HG02610 (cell line): ENCODE measurements at regions not wholly inside any gene's neighbourhood (a gene's known extent, or its start where the extent isn't known, plus 50 kb on each side); places are given as distances from the start of the nearest gene placed in this dataset.

ENCODE experiments used
- ATAC-seq: cut with Tn5 transposase; IDR thresholded peaks from one replicate; pipeline ENCODE4 v1.9.1; 2021; ENCODE audit warnings: mild to moderate bottlenecking, moderate library complexity; ENCODE audit not compliant: unreplicated experiment

- no peak for ATAC-seq
Measured at GRCh38 chr2:223107825-223108224, 55.8 kb downstream of the KCNE4 start.

- ATAC-seq: no peak
Measured at GRCh38 chr2:223108351-223109050, 56.5 kb downstream of the KCNE4 start.

GRCh38 chr2:223109341-223109740 is 57.4 kb downstream of the KCNE4 start:
- ATAC-seq: no peak

DNA sequence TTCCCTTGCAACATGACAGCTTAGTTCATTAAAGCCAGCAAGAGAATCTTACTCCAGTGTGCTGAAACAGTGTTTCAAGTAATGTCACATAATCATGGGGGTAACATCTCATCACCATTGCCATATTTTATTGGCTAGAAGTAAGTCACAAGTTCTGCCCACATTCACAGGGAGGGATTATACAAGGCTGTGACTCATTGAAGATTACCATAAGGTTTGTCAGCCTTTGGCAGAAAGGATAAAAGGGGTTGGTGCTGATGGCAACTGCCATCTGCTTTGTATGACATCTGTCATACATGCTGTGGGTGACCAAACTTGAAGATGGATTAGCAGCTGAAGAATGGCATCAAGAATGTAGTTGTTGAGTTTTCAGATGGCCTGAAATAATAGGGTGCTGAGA is 61.2 kb downstream of the KCNE4 start:
- no peak for ATAC-seq

DNA sequence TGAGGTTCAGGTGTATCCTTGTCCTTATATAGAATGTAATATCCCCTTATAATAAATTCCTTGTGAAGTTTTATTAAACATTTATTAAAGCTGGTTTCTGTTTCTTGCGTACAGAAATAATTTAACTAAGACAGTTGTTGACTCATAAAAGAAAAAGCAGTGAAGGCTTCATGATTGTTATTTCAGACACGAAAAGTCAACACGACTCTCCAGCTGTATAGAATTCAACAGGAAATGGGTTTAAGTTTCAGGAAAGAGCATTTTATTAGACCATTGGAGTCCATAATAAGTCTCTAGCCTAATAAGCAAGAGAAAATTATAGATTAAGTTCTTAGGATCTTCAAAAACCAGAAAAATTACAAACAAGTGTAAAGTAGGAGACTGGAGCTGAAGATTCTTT is 62.2 kb downstream of the KCNE4 start:
- no peak for ATAC-seq

GRCh38 chr2:223114917-223115316 is 62.9 kb downstream of the KCNE4 start:
- ATAC-seq: no peak

GRCh38 chr2:223117533-223117932 is 65.5 kb downstream of the KCNE4 start:
- ATAC-seq: no peak

- ATAC-seq: no peak
Measured at GRCh38 chr2:223121283-223121682, 69.3 kb downstream of the KCNE4 start.

- ATAC-seq: no peak
Measured at GRCh38 chr2:223122781-223123180, 70.8 kb downstream of the KCNE4 start.

- ATAC-seq: no peak
Measured at GRCh38 chr2:223123855-223124610, 72.0 kb downstream of the KCNE4 start.

- no peak for ATAC-seq
Measured at GRCh38 chr2:223141606-223142005, 89.6 kb downstream of the KCNE4 start.

- no peak for ATAC-seq
Measured at GRCh38 chr2:223142118-223142517, 90.1 kb downstream of the KCNE4 start.

DNA sequence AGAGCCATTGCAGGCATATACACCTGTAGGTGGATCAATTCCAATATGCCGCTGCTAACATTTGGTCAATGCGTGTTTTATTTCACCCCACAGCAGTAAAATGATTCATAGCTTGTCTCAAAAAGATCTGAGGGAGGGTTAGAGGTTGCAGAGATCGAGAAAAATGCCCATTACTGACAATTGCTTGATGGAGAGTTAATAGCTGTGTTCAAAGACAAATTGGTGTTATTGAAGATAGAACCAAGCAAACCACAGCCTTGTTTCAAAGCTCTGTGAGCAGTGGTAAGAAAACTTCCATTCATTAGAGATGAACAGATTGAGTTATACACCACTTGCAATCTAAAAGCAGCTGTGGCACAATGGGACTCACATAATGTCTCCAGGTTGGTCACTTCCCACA is 95.4 kb downstream of the KCNE4 start:
- no peak for ATAC-seq

DNA sequence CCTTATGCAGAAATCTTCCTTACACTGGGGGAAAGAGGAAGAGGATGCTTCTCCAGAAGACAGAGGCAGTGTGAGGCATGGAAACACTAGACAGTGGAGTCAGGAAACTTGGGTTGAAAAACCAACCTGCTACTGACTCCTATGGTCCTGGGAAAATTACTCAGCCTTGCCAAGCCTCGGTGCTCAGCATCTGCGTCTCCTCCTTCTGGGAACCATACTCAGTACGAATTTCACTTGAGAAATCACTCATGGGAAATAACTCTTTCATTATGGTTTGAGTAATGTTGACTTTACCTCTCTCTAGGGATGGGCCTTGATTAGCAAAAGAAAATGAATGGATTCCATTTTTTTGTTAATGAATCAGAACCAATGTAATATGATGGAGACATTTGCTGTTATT is 96.5 kb downstream of the KCNE4 start:
- no peak for ATAC-seq

GRCh38 chr2:223155956-223156355 is 104.0 kb downstream of the KCNE4 start:
- no peak for ATAC-seq

GRCh38 chr2:223161873-223162458 is 110.0 kb downstream of the KCNE4 start:
- no peak for ATAC-seq

DNA sequence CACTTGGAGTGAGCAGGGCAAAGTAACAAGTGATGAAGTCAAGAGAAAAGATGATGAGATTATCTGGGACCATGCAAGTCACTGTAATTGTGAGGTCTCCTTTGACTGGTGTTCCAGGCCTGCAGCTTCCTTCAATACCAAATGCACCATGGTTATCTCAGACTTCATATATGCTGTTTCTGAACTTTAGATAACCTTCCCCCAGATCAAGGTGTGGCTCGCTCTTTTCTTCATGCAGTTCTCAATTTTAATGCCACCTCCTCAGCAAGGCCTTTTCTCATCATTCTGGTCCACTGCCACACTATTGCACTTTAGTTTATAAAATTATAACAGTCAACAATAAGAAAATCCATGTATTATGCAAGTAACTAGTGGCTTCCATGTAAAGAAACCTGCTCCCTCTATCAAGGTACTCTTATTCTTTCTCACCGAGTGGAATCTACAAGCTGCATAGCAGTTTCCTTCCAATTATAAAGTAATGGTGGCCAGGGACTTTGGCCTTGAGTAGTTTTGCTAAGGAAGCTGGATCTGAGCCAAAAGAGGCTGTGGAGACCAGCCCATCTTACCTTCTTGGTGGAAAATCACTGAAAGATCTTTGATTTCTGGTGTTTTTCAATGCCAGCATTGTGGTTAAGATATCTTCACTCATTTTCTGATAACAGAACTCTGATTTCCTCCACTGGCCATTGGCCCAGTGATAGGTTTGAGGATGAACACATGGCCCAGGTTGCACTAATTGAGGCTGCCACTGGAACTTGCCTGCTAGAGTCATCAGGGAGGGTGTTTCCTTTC is 113.6 kb downstream of the KCNE4 start:
- no peak for ATAC-seq

GRCh38 chr2:223166215-223166493 is 114.2 kb downstream of the KCNE4 start:
- no peak for ATAC-seq

- ATAC-seq: peak; percentile 89
Measured at GRCh38 chr2:223166983-223167650, 115.1 kb downstream of the KCNE4 start.

DNA sequence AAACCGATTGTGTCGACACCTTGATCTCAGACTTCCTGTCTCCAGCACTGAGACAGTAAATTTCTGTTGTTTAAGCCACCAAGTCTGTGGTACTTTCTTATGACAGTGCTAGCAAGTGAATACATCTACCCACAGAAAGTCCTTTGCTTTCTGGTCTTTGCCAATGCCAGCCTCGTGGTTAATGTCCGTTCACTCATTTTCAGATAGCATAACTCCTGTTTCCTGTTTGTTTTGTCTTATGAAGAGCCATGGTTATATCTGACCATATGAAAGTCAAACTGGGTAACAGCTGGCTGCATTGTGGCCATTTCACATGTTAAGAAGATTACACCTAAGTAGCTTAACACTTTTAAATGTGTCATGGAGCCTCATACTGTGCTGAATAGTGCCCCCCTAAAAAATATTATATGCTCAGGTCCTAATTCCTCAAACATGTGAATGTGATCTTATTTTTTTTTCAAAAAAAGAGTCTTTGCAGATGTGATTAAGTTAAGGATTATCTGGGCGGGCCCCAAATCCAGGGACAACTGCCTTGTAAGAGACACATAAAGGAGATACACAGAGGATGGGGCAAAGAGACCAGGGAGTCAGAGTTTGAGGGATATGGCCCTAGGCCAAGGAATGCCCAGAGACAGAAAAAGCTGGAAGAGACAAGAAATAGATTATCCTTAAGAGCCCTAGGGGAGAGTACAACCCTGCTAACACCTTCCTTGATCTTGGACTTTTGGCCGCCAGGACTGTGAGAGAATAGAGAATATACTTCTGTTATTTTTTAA is 118.0 kb downstream of the KCNE4 start:
- no peak for ATAC-seq
